HG03064 (cell line): ENCODE measurements at regions not wholly inside any gene's neighbourhood (a gene's known extent, or its start where the extent isn't known, plus 50 kb on each side); places are given as distances from the start of the nearest gene placed in this dataset.

ENCODE experiments used
- ATAC-seq: cut with Tn5 transposase; IDR thresholded peaks from one replicate; pipeline ENCODE4 v1.9.1; 2021; ENCODE audit warnings: low read depth; ENCODE audit not compliant: unreplicated experiment

- no peak for ATAC-seq
These were observed 384.6 kb downstream of the STIM2 start for GRCh38 chr4:27245216-27245615.

GRCh38 chr4:27248829-27249228, 388.2 kb downstream of the STIM2 start:
- ATAC-seq, result no peak

GRCh38 chr4:27251771-27252170, 391.1 kb downstream of the STIM2 start:
- ATAC-seq, result no peak

GRCh38 chr4:27267339-27267969, 406.8 kb downstream of the STIM2 start:
- ATAC-seq, result no peak

GRCh38 chr4:27267970-27268355, 407.3 kb downstream of the STIM2 start:
- ATAC-seq, result no peak

GRCh38 chr4:27270435-27270834, 409.8 kb downstream of the STIM2 start:
- ATAC-seq, result no peak

GRCh38 chr4:27271555-27271954, 410.9 kb downstream of the STIM2 start:
- ATAC-seq, result no peak

GRCh38 chr4:27272217-27272616, 411.6 kb downstream of the STIM2 start:
- ATAC-seq, result no peak

GRCh38 chr4:27276307-27277073, 415.8 kb downstream of the STIM2 start:
- no peak for ATAC-seq

GRCh38 chr4:27278615-27279375, 418.2 kb downstream of the STIM2 start:
- ATAC-seq, result no peak

- no peak for ATAC-seq
These were observed 427.9 kb downstream of the STIM2 start for GRCh38 chr4:27288496-27288895.

GRCh38 chr4:27289704-27290103, 429.1 kb downstream of the STIM2 start:
- no peak for ATAC-seq

- no peak for ATAC-seq
These were observed 433.2 kb downstream of the STIM2 start for GRCh38 chr4:27293831-27294230.

- ATAC-seq, result no peak
These were observed 444.1 kb downstream of the STIM2 start for GRCh38 chr4:27304751-27305150.

GRCh38 chr4:27305246-27305645, 444.6 kb downstream of the STIM2 start:
- no peak for ATAC-seq

- ATAC-seq, result no peak
These were observed 447.7 kb downstream of the STIM2 start for GRCh38 chr4:27308379-27308778.

GRCh38 chr4:27315625-27316024, 455.0 kb downstream of the STIM2 start:
- no peak for ATAC-seq

GRCh38 chr4:27316176-27316575, 455.5 kb downstream of the STIM2 start:
- ATAC-seq, result no peak

GRCh38 chr4:27318740-27319139, 458.1 kb downstream of the STIM2 start:
- no peak for ATAC-seq

- no peak for ATAC-seq
These were observed 466.4 kb downstream of the STIM2 start for GRCh38 chr4:27326991-27327390.

GRCh38 chr4:27327421-27328181, 467.0 kb downstream of the STIM2 start:
- ATAC-seq, result no peak
